ENCODE measurements at regions not wholly inside any gene's neighbourhood (a gene's known extent, or its start where the extent isn't known, plus 50 kb on each side); places are given as distances from the start of the nearest gene placed in this dataset.

GRCh38 chr4:167578906-167579305, 344.6 kb upstream of the SPOCK3 start:
- TF ChIP-seq POLR2A (IDR thresholded peaks at IDR 0.05) (no peak), CTCF (IDR thresholded peaks at IDR 0.05) (no peak)

Measured in Peyer's patch (tissue), 4 donors.